Calu3 (cell line): ENCODE measurements at regions not wholly inside any gene's neighbourhood (a gene's known extent, or its start where the extent isn't known, plus 50 kb on each side); places are given as distances from the start of the nearest gene placed in this dataset.
"Not testable (repeated sequence)": the region's sequence is repeated elsewhere in the genome, so short reads cannot be mapped to it uniquely, and the experiment has no call there.

Source experiments
- BruUV-seq: library from RNA; stranded (reverse); fragments of 400-500 nt; replicated peaks from 2 replicates; lab custom pipeline; 2021; lab: Mats Ljungman, UMichigan
- CTCF ChIA-PET: fragments of 300-600 bp; sonication (Branson Sonifier 250); formaldehyde crosslinking; loops from one replicate; lab custom pipeline; 2022; ENCODE audit warnings: antibody characterized with exemption; lab: Charles Lee
- DNase-seq: peaks from one replicate; pipeline ENCODE4 v3.0.0; 2022
- H3K27ac Mint-ChIP-seq: one replicate; pipeline ENCODE4 v1.8.0; 2022; ENCODE audit warnings: mixed read lengths; ENCODE audit not compliant: unreplicated experiment
- H3K27me3 Mint-ChIP-seq: one replicate; pipeline ENCODE4 v1.8.0; 2022; ENCODE audit warnings: mixed read lengths; ENCODE audit not compliant: unreplicated experiment
- H3K36me3 Mint-ChIP-seq: one replicate; pipeline ENCODE4 v1.8.0; 2022; ENCODE audit warnings: mild to moderate bottlenecking, moderate library complexity, mixed read lengths; ENCODE audit not compliant: insufficient read depth, unreplicated experiment
- H3K4me1 Mint-ChIP-seq: one replicate; pipeline ENCODE4 v1.8.0; 2022; ENCODE audit warnings: mild to moderate bottlenecking, low read depth, mixed read lengths; ENCODE audit not compliant: unreplicated experiment
- H3K4me3 Mint-ChIP-seq: one replicate; pipeline ENCODE4 v1.8.0; 2022; ENCODE audit warnings: mild to moderate bottlenecking, low read depth, moderate library complexity, mixed read lengths; ENCODE audit not compliant: unreplicated experiment
- H3K9me3 Mint-ChIP-seq: one replicate; pipeline ENCODE4 v1.8.0; 2022; ENCODE audit warnings: low read depth, mixed read lengths; ENCODE audit not compliant: unreplicated experiment
- CTCF ChIP-seq: fragments of 200-600 bp; IDR thresholded peaks from one replicate; pipeline ENCODE4 v1.8.0; 2022; ENCODE audit warnings: antibody characterized with exemption; ENCODE audit not compliant: unreplicated experiment
- intact Hi-C: fragments of 100-400 bp; cut with micrococcal nuclease; formaldehyde crosslinking; loops from one replicate; pipeline ENCODE4 v1.10.0; 2022; ENCODE audit not compliant: unreplicated experiment

GRCh38 chr20:26169506-26169905 is 472.9 kb upstream of the ZNF337 start:
- Mint-ChIP-seq H3K27me3 (no peaks in the 10 kb centered on the region), H3K27ac (no peak overlapping the region), H3K4me3 (no peak overlapping the region), H3K9me3 (no peaks in the 10 kb centered on the region), H3K4me1 (no peaks in the 10 kb centered on the region), H3K36me3 (no peaks in the 10 kb centered on the region)
- DNase-seq, result no peak
- intact Hi-C loops, result no loop called here
- CTCF ChIA-PET, result no interaction called here
- no TSS peak for BruUV-seq
- TF ChIP-seq CTCF, result no peak

- Mint-ChIP-seq H3K27ac (no peak overlapping the region), H3K9me3 (no peaks in the 10 kb centered on the region), H3K4me1 (no peaks in the 10 kb centered on the region), H3K4me3 (no peak overlapping the region), H3K36me3 (no peaks in the 10 kb centered on the region), H3K27me3 (no peaks in the 10 kb centered on the region)
- CTCF ChIA-PET, result no interaction called here
- BruUV-seq, result no TSS peak
- no peak for TF ChIP-seq CTCF
- intact Hi-C loops, result no loop called here
- no peak for DNase-seq
These were observed 470.8 kb upstream of the ZNF337 start for GRCh38 chr20:26167499-26167898.

GRCh38 chr20:26163890-26164289 is 467.2 kb upstream of the ZNF337 start:
- Mint-ChIP-seq H3K4me3 (no peak overlapping the region), H3K27ac (no peak overlapping the region), H3K9me3 (no peaks in the 10 kb centered on the region), H3K4me1 (no peaks in the 10 kb centered on the region), H3K36me3 (no peaks in the 10 kb centered on the region), H3K27me3 (no peaks in the 10 kb centered on the region)
- TF ChIP-seq CTCF, result no peak
- no TSS peak for BruUV-seq
- CTCF ChIA-PET, result no interaction called here
- intact Hi-C loops, result no loop called here
- no peak for DNase-seq

GRCh38 chr20:26163151-26163550 is 466.5 kb upstream of the ZNF337 start:
- BruUV-seq, CTCF ChIA-PET, H3K4me3 Mint-ChIP-seq: not testable (repeated sequence)

GRCh38 chr20:26161741-26162140 is 465.1 kb upstream of the ZNF337 start:
- H3K4me3 Mint-ChIP-seq, intact Hi-C loops, DNase-seq, H3K4me1 Mint-ChIP-seq, H3K9me3 Mint-ChIP-seq, CTCF ChIA-PET, BruUV-seq, H3K36me3 Mint-ChIP-seq, H3K27me3 Mint-ChIP-seq, H3K27ac Mint-ChIP-seq: not testable (repeated sequence)

More at GRCh38 chr20:26163151-26163550, 466.5 kb upstream of the ZNF337 start:
- H3K27me3 Mint-ChIP-seq, H3K27ac Mint-ChIP-seq, H3K4me1 Mint-ChIP-seq, DNase-seq, H3K9me3 Mint-ChIP-seq, intact Hi-C loops, H3K36me3 Mint-ChIP-seq: not testable (repeated sequence)

GRCh38 chr20:26160916-26161315 is 464.3 kb upstream of the ZNF337 start:
- H3K9me3 Mint-ChIP-seq, H3K27ac Mint-ChIP-seq, BruUV-seq, H3K4me1 Mint-ChIP-seq, intact Hi-C loops, DNase-seq, CTCF ChIA-PET, H3K4me3 Mint-ChIP-seq, H3K27me3 Mint-ChIP-seq, H3K36me3 Mint-ChIP-seq: not testable (repeated sequence)
